ENCODE measurements at regions not wholly inside any gene's neighbourhood (a gene's known extent, or its start where the extent isn't known, plus 50 kb on each side); places are given as distances from the start of the nearest gene placed in this dataset.

DNA sequence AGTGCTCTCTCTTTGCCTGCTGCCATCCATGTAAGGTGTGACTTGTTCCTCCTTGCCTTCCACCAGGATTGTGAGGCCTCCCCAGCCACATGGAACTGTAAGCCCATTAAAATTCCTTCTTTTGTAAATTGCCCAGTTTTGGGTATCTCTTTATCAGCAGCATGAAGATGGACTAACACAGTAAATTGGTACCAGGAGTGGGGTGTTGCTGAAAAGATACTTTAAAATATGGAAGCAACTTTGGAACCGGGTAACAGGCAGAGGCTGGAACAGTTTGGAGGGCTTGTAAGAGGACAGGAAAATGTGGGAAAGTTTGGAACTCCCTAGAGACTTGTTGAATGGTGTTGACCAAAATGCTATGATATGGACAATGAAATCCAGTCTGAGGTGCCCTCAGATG is 63.8 kb upstream of the PPP1R9A start:
- ChIA-PET POLR2A (no interaction called here), CTCF (no interaction called here)
- H4K20me1 ChIP-seq (replicated peaks; ENCODE audit: control insufficient read depth, extremely low read depth, insufficient read depth, low read length) = no peaks in the 10 kb centered on the region
- no peaks in the 10 kb centered on the region for H3K79me2 ChIP-seq (ENCODE audit: control insufficient read depth, insufficient read depth, low read length)
- no peak for FAIRE-seq
- no peak overlapping the region for H3K27ac ChIP-seq (ENCODE audit: insufficient read depth, low read depth, low read length)
- no peak overlapping the region for H2AFZ ChIP-seq (ENCODE audit: low read depth, low read length)
- H3K9ac ChIP-seq (replicated peaks; ENCODE audit: extremely low read depth, insufficient read depth, low read length) = no peak overlapping the region
- intact Hi-C loops (cut with micrococcal nuclease) (no loop called here), dilution Hi-C loops (cut with MboI; ENCODE audit: extremely low pct_ligation_motif_present, low sequenced_read_pairs) (no loop called here)
- BruUV-seq (replicated peaks) = no TSS peak
- H3K4me3 ChIP-seq (replicated peaks in 1 of 3; ENCODE audit: insufficient read depth in 1 of 3, low read depth in 1 of 3, low read length in 3 of 3) = no peak overlapping the region
- no peaks in the 10 kb centered on the region for H3K27me3 ChIP-seq (ENCODE audit: control insufficient read depth in 2 of 2, insufficient read depth in 2 of 2, low read length in 2 of 2)
- H3K9me3 ChIP-seq (replicated peaks; ENCODE audit: control insufficient read depth, insufficient read depth, low read length) = no peaks in the 10 kb centered on the region
- no peak overlapping the region for H3K4me2 ChIP-seq (ENCODE audit: insufficient read depth, low read length)
- H3K4me1 ChIP-seq (ENCODE audit: control insufficient read depth, extremely low read depth, insufficient read depth, low read length) = no peaks in the 10 kb centered on the region
- DNase-seq (ENCODE audit: low read depth, low spot score) = no peak
- TF ChIP-seq, protein P1, sequence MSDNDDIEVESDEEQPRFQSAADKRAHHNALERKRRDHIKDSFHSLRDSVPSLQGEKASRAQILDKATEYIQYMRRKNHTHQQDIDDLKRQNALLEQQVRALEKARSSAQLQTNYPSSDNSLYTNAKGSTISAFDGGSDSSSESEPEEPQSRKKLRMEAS (IDR thresholded peaks at IDR 0.05; ENCODE audit: insufficient read depth, insufficient read length) = no peak
- TF ChIP-seq POLR2AphosphoS5 (IDR thresholded peaks at IDR 0.05; ENCODE audit: insufficient read depth, low read depth, low read length) (no peak), POLR2A (IDR thresholded peaks at IDR 0.05; ENCODE audit: low read depth, low read length) (no peak), EZH2 (IDR thresholded peaks at IDR 0.05; ENCODE audit: borderline replicate concordance, low read depth, low read length, severe bottlenecking) (no peak), MYC (IDR thresholded peaks at IDR 0.05; ENCODE audit: low read depth, low read length) (no peak), FOS (IDR thresholded peaks at IDR 0.05; ENCODE audit: borderline replicate concordance, insufficient read depth, low read length) (no peak), GATA2 (IDR thresholded peaks at IDR 0.05; ENCODE audit: insufficient read depth, insufficient read length, low read depth, low read length) (no peak), JUN (IDR thresholded peaks at IDR 0.05; ENCODE audit: borderline replicate concordance, insufficient read depth, insufficient read length, low read depth) (no peak)
- TF ChIP-seq, protein P2, sequence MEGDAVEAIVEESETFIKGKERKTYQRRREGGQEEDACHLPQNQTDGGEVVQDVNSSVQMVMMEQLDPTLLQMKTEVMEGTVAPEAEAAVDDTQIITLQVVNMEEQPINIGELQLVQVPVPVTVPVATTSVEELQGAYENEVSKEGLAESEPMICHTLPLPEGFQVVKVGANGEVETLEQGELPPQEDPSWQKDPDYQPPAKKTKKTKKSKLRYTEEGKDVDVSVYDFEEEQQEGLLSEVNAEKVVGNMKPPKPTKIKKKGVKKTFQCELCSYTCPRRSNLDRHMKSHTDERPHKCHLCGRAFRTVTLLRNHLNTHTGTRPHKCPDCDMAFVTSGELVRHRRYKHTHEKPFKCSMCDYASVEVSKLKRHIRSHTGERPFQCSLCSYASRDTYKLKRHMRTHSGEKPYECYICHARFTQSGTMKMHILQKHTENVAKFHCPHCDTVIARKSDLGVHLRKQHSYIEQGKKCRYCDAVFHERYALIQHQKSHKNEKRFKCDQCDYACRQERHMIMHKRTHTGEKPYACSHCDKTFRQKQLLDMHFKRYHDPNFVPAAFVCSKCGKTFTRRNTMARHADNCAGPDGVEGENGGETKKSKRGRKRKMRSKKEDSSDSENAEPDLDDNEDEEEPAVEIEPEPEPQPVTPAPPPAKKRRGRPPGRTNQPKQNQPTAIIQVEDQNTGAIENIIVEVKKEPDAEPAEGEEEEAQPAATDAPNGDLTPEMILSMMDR (IDR thresholded peaks at IDR 0.05; ENCODE audit: extremely low read depth in 1 of 2, insufficient read depth in 1 of 2, low read depth in 1 of 2, low read length in 2 of 2) = no peak
- H3K9me1 ChIP-seq (replicated peaks; ENCODE audit: control insufficient read depth, extremely low read depth, insufficient read depth, low read length) = no peaks in the 10 kb centered on the region
- H3K36me3 ChIP-seq (ENCODE audit: control insufficient read depth in 2 of 2, extremely low read depth in 1 of 2, insufficient read depth in 2 of 2, low read length in 2 of 2) = no peaks in the 10 kb centered on the region
